DND-41 (cell line): ENCODE measurements at regions not wholly inside any gene's neighbourhood (a gene's known extent, or its start where the extent isn't known, plus 50 kb on each side); places are given as distances from the start of the nearest gene placed in this dataset.
"Not testable (repeated sequence)": the region's sequence is repeated elsewhere in the genome, so short reads cannot be mapped to it uniquely, and the experiment has no call there.

Experiments used
- ATAC-seq: fragments of 200-7000 bp; cut with Tn5 transposase; 3 replicates; pipeline ENCODE4 v1.9.1; 2021; ENCODE audit warnings: low read depth; ENCODE audit not compliant: insufficient read depth
- DNase-seq: peaks from one replicate; pipeline ENCODE4 v3.0.0-alpha.2; 2020
- H2AFZ ChIP-seq: 2 replicates; pipeline ENCODE4 v1.6.0; 2012; ENCODE audit warnings: low read depth, low read length
- H3K27ac ChIP-seq: 2 replicates; pipeline ENCODE4 v1.5.1; 2012; ENCODE audit warnings: low read length, inconsistent platforms
- H3K27me3 ChIP-seq: fragments of 200-600 bp; sonication (generic); 2 replicates; pipeline ENCODE4 v1.6.0; 2012; ENCODE audit warnings: low read length, mild to moderate bottlenecking, inconsistent platforms; ENCODE audit not compliant: insufficient read depth, poor library complexity
- H3K36me3 ChIP-seq: 2 replicates; pipeline ENCODE4 v1.5.1; 2012; ENCODE audit warnings: low read length, inconsistent platforms; ENCODE audit not compliant: insufficient read depth
- H3K4me1 ChIP-seq: 2 replicates; pipeline ENCODE4 v1.5.1; 2012; ENCODE audit warnings: mild to moderate bottlenecking, low read length; ENCODE audit not compliant: insufficient read depth
- H3K4me2 ChIP-seq: 2 replicates; pipeline ENCODE4 v1.6.0; 2012; ENCODE audit warnings: mild to moderate bottlenecking, moderate library complexity, low read length, inconsistent platforms; ENCODE audit not compliant: insufficient read depth
- H3K4me3 ChIP-seq, 2 experiments: fragments of 200-600 bp in 1 of 2; shearing (Covaris generic) in 1 of 2; 2 replicates each; pipeline ENCODE4 v1.5.1; 2012 to 2016; ENCODE audit warnings: inconsistent platforms in 2 of 2, low read length in 2 of 2, mild to moderate bottlenecking in 2 of 2, low read depth in 1 of 2, moderate library complexity in 1 of 2
- H3K79me2 ChIP-seq: 2 replicates; pipeline ENCODE4 v1.6.0; 2012; ENCODE audit warnings: low read length, inconsistent platforms; ENCODE audit not compliant: insufficient read depth
- H3K9ac ChIP-seq: 2 replicates; pipeline ENCODE4 v1.6.0; 2012; ENCODE audit warnings: low read depth, mild to moderate bottlenecking, inconsistent platforms, low read length, moderate library complexity
- H3K9me3 ChIP-seq: 2 replicates; pipeline ENCODE4 v1.5.1; 2012; ENCODE audit warnings: low read length, moderate library complexity, mild to moderate bottlenecking, inconsistent platforms; ENCODE audit not compliant: insufficient read depth, severe bottlenecking
- H4K20me1 ChIP-seq: 2 replicates; pipeline ENCODE4 v1.6.0; 2012; ENCODE audit warnings: low read length; ENCODE audit not compliant: insufficient read depth
- CTCF ChIP-seq: IDR thresholded peaks from 2 replicates; pipeline ENCODE4 v1.5.1; 2012; ENCODE audit warnings: borderline replicate concordance, low read length, moderate library complexity, mild to moderate bottlenecking; ENCODE audit not compliant: poor library complexity, severe bottlenecking; ENCODE audit errors: extremely low read depth
- EZH2 ChIP-seq: IDR thresholded peaks from 3 replicates; pipeline ENCODE4 v1.6.1; 2012; ENCODE audit warnings: borderline replicate concordance, low read depth, mild to moderate bottlenecking, moderate library complexity, low read length, inconsistent platforms; ENCODE audit not compliant: severe bottlenecking

- Histone ChIP-seq H3K9me3 (no peaks in the 10 kb centered on the region), H3K27me3 (no peaks in the 10 kb centered on the region), H3K36me3 (no peaks in the 10 kb centered on the region), H3K27ac (no peak overlapping the region), H3K9ac (no peak overlapping the region), H3K79me2 (no peaks in the 10 kb centered on the region), H3K4me1 (no peaks in the 10 kb centered on the region), H3K4me2 (no peak overlapping the region), H4K20me1 (no peaks in the 10 kb centered on the region), H3K4me3 (no peak overlapping the region), H2AFZ (no peak overlapping the region)
- DNase-seq (no peak), ATAC-seq (peak; percentile 80)
- TF ChIP-seq EZH2 (no peak), CTCF (peak; percentile 83)
These were observed 66.4 kb upstream of the BTG3 start for GRCh38 chr21:17679002-17679600.

GRCh38 chr21:17676930-17677329 lies 64.2 kb upstream of the BTG3 start:
- H3K4me1 ChIP-seq, H3K79me2 ChIP-seq, H4K20me1 ChIP-seq, H3K9me3 ChIP-seq, H3K27ac ChIP-seq, H3K4me2 ChIP-seq, H3K36me3 ChIP-seq, ATAC-seq, DNase-seq, H3K27me3 ChIP-seq, H3K4me3 ChIP-seq, H3K9ac ChIP-seq, H2AFZ ChIP-seq: not testable (repeated sequence)

DNA sequence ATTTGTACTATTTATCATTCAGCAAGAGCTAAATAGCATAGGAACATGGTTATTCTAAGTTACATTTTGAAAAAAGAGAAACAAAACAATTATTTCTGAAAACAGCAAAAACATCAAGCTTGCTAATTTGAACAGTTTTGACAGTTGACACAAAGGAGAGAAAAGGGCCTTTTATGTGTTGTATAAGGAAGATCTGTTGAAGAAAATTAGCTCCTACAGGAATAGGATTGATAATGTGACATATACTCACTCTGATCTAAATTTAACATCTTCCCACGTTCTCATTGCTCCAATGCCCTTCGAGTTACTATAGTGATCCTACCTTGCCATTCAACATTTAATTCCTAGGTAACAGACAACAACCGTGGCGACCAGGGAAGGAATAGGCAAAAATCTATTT lies 61.4 kb upstream of the BTG3 start:
- Histone ChIP-seq H3K36me3 (no peaks in the 10 kb centered on the region), H3K4me2 (no peak overlapping the region), H2AFZ (no peak overlapping the region), H3K4me1 (no peaks in the 10 kb centered on the region), H4K20me1 (no peaks in the 10 kb centered on the region), H3K27me3 (no peaks in the 10 kb centered on the region), H3K79me2 (no peaks in the 10 kb centered on the region), H3K27ac (no peak overlapping the region), H3K9me3 (no peaks in the 10 kb centered on the region), H3K9ac (no peak overlapping the region), H3K4me3 (no peak overlapping the region)
- TF ChIP-seq CTCF (no peak), EZH2 (no peak)
- DNase-seq (no peak), ATAC-seq (no peak)

DNA sequence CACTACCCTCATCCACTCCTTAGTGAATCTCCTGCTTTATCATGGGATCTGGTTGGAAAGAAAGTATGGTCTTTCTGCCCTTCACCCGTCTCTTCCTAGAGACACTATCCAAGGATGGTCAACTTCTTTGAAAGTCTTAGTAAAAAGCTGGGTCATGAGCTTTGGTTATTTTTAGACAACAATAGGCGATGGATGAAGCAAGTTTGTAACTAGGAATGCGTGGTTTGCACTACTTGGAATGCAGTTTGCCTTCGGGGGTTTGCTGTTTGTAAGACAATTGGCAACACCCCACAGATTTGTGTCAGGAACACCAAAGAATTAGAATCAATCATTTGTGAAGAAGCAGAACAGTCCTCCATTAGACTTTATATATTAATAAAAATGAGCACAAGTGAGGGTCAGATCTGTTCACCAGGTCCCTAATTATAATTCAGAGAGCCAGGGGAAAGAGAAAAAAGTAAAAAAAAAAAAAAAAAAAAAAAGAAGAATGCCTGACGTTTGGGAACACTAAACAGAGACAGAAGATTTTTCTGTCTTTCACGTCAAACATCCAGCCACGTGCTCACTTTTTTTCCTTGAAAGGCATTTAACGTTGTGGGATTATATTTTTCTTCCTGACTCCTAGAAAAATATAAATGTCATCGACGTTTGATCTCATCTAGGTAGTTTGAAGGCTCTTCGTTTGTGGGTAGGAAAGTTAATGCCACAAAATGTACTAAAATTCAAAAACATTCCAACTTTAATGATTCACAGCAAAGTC lies 60.7 kb upstream of the BTG3 start:
- Histone ChIP-seq H3K4me2 (no peak overlapping the region), H3K27ac (no peak overlapping the region), H3K4me1 (no peaks in the 10 kb centered on the region), H3K4me3 (no peak overlapping the region), H4K20me1 (no peaks in the 10 kb centered on the region), H3K36me3 (no peaks in the 10 kb centered on the region), H3K79me2 (no peaks in the 10 kb centered on the region), H3K27me3 (no peaks in the 10 kb centered on the region), H2AFZ (no peak overlapping the region), H3K9me3 (no peaks in the 10 kb centered on the region), H3K9ac (no peak overlapping the region)
- no peak for ATAC-seq
- TF ChIP-seq EZH2 = no peak
- no peak for TF ChIP-seq CTCF
- no peak for DNase-seq
